ENCODE measurements at regions not wholly inside any gene's neighbourhood (a gene's known extent, or its start where the extent isn't known, plus 50 kb on each side); places are given as distances from the start of the nearest gene placed in this dataset.

- TF ChIP-seq SP1 (IDR thresholded peaks at IDR 0.05) = no peak
Observed at GRCh38 chr12:90069711-90070110, 361.1 kb upstream of the ATP2B1 start (continued).

GRCh38 chr12:90067791-90068190 lies 359.2 kb upstream of the ATP2B1 start:
- Histone ChIP-seq H3K9me3 (ENCODE audit: control insufficient read depth in 4 of 4, low read length in 3 of 4) (no peaks in the 10 kb centered on the region), H3K27me3 (ENCODE audit: control insufficient read depth in 4 of 4, insufficient read depth in 4 of 4, low read length in 3 of 4) (peaks cover 0 to 2% (median 0%) of the 10 kb centered on the region in 4 donors), H3K36me3 (ENCODE audit: control insufficient read depth in 4 of 4, insufficient read depth in 3 of 4, low read depth in 1 of 4, low read length in 3 of 4) (no peaks in the 10 kb centered on the region), H3K4me3 (ENCODE audit: low read depth in 1 of 3, low read length in 3 of 3) (no peak overlapping the region), H3K27ac (ENCODE audit: low read depth in 1 of 2, low read length in 2 of 2) (no peak overlapping the region), H3K9ac (ENCODE audit: low read depth in 1 of 2, low read length in 2 of 2) (no peak overlapping the region), H3K4me1 (ENCODE audit: control insufficient read depth in 4 of 4, insufficient read depth in 4 of 4, low read length in 3 of 4) (no peaks in the 10 kb centered on the region)
- no peak for DNase-seq (ENCODE audit: low spot score)
- 77% methylated on average over 1 of the region's 1 CpG for WGBS
- TF ChIP-seq NR2F2 (IDR thresholded peaks at IDR 0.05) = no peak
- no peak for TF ChIP-seq FOXA1 (IDR thresholded peaks at IDR 0.05)
- no peak for TF ChIP-seq REST (IDR thresholded peaks at IDR 0.05)
- no peak for TF ChIP-seq HNF4G (IDR thresholded peaks at IDR 0.05)
- TF ChIP-seq YY1 (IDR thresholded peaks at IDR 0.05) = no peak
- TF ChIP-seq ZBTB33 (IDR thresholded peaks at IDR 0.05) = no peak
- TF ChIP-seq TAF1 (conservative IDR thresholded peaks at IDR 0.05) = no peak
- no peak for TF ChIP-seq RXRA (IDR thresholded peaks at IDR 0.05)
- no peak for TF ChIP-seq JUND (IDR thresholded peaks at IDR 0.05)
- no peak for TF ChIP-seq HNF4A (conservative IDR thresholded peaks at IDR 0.05)
- TF ChIP-seq, protein P1, sequence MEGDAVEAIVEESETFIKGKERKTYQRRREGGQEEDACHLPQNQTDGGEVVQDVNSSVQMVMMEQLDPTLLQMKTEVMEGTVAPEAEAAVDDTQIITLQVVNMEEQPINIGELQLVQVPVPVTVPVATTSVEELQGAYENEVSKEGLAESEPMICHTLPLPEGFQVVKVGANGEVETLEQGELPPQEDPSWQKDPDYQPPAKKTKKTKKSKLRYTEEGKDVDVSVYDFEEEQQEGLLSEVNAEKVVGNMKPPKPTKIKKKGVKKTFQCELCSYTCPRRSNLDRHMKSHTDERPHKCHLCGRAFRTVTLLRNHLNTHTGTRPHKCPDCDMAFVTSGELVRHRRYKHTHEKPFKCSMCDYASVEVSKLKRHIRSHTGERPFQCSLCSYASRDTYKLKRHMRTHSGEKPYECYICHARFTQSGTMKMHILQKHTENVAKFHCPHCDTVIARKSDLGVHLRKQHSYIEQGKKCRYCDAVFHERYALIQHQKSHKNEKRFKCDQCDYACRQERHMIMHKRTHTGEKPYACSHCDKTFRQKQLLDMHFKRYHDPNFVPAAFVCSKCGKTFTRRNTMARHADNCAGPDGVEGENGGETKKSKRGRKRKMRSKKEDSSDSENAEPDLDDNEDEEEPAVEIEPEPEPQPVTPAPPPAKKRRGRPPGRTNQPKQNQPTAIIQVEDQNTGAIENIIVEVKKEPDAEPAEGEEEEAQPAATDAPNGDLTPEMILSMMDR (IDR thresholded peaks at IDR 0.05; ENCODE audit: low read depth, low read length, missing input control) = no peak
- no peak for TF ChIP-seq GABPA (IDR thresholded peaks at IDR 0.05 in 1 of 2, conservative IDR thresholded peaks at IDR 0.05 in 1 of 2)
- TF ChIP-seq SP1 (IDR thresholded peaks at IDR 0.05) = no peak
- no peak for TF ChIP-seq MAX (IDR thresholded peaks at IDR 0.05)
- no peak for TF ChIP-seq RAD21 (IDR thresholded peaks at IDR 0.05)
- no peak for TF ChIP-seq EGR1 (IDR thresholded peaks at IDR 0.05; ENCODE audit: low read depth in 2 of 2)
- TF ChIP-seq FOXA2 (IDR thresholded peaks at IDR 0.05) = no peak
